Posterior cingulate gyrus (tissue), 11 donors: ENCODE measurements at regions not wholly inside any gene's neighbourhood (a gene's known extent, or its start where the extent isn't known, plus 50 kb on each side); places are given as distances from the start of the nearest gene placed in this dataset.
"Not testable (repeated sequence)": the region's sequence is repeated elsewhere in the genome, so short reads cannot be mapped to it uniquely, and the experiment has no call there.

Source experiments
- DNase-seq, 10 donors: peaks; one replicate each; pipeline versions ENCODE4 v3.0.0 to v3.0.0-alpha.2; 2020 to 2021; ENCODE audit warnings: mixed read lengths in 3 of 10
- intact Hi-C: fragments of 100-400 bp; cut with DNase I; formaldehyde crosslinking; loops from one replicate; pipeline ENCODE4 v1.15.1; 2023

DNA sequence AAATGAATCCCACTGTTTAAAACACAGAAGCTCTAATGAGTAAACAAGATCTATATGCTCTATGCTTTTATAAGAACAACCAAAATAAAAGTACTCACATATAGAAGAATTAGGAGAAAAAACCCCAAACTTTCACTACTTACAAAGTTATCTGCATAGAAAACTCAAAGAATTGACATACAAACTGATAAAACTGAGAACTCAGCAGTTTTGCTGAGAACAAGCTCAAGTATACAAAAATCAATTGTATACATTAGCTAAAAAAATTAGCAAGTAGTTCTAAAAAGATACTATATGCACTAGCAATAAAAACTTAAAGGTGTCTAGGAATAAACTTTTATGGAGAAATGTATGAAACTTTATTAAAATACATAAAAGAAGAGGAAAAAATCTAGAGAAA lies 186.2 kb upstream of the KAZN start:
- DNase-seq, result no peak
- intact Hi-C loops, result no loop called here

DNA sequence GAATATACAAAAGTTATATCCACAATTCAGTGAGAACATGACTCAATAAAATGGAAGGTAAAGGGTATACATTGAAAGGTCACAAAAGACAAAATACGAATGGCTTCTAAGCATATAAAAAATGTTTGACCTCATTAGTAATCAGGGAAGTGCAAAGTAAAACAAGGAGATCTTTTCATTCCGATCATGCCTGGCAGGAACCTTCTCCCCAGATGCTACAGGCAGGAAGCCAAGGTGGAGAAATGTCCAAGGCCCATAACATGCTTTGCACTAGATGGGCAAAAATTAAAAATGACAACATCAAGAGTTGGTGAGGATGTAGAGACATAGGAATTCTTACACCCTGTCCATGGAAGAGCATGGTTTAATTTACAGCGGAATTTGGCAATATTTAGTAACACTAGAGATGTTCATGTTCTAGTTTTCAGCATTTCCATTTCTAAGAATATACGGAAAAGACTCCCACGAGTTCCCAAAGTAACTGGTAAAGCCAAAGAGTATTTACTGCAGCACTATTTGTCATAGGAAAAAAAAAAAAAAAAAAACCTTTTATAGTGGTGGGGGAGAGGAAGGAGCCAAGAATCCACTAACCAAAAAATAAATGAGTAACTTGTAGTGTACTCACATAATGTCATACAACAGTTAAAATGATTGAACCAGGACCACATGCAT lies 184.5 kb upstream of the KAZN start:
- DNase-seq, result peak in 4 of 10 donors; percentile 31 to 63 (median 42)

DNA sequence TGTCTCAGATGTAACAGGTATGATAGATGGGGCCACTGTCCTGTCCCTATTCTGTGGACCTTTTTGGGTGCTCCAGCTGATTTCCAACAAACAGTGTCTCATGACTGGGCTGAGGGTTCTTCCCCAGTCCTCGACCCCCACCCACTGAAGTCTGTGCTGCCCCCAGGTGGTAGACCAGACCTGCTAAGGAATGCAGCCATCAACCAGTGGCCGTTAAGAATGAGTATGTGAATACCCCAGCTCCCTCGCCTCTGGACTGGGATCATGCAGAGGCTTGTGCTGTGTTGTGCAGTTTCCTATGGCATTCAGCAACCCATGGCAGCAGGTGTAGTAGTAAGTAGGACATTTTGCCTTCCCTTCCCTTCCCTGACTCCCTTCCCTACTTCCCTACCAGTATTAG lies 183.1 kb upstream of the KAZN start:
- intact Hi-C loops, result no loop called here
- DNase-seq, result no peak

More for the DNA sequence above, 184.5 kb upstream of the KAZN start:
- intact Hi-C loops, result no loop called here

DNA sequence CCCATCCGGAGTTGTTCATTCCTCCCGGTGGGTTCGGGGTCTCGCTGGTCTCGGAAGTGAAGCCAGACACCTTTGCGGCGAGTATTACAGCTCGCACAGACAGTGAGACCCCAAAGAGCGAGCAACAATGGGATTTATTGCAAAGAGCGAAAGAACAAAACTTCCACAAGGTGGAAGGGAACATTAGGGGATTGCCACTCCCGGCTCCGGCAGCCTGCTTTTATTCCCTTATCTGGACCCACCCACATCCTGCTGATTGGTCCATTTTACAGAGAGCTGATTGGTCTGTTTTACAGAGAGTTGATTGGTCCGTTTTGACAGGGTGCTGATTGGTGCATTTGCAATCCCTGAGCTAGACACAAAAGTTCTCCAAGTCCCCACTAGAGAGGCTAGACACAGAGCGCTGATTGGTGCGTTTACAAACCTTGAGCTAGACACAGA lies 178.7 kb upstream of the KAZN start:
- intact Hi-C loops, DNase-seq: not testable (repeated sequence)

DNA sequence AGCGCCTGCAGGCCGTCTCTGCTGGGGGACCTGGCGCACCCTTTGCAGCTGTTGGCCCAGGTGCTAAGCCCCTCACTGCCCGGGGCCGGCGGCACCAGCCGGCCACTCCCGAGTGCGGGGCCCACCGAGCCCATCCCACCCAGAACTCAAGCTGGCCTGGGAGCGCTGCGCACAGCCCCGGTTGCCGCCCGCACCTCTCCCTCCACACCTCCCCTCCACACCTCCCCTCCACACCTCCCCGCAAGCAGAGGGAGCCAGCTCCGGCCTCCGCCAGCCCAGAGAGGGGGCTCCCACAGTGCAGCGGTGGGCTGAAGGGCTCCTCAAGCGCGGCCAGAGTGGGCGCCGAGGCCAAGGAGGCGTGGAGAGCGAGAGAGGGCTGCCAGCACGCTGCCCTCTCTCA lies 177.8 kb upstream of the KAZN start:
- DNase-seq, result peak in 1 of 10 donors; percentile 77
- intact Hi-C loops, result no loop called here

DNA sequence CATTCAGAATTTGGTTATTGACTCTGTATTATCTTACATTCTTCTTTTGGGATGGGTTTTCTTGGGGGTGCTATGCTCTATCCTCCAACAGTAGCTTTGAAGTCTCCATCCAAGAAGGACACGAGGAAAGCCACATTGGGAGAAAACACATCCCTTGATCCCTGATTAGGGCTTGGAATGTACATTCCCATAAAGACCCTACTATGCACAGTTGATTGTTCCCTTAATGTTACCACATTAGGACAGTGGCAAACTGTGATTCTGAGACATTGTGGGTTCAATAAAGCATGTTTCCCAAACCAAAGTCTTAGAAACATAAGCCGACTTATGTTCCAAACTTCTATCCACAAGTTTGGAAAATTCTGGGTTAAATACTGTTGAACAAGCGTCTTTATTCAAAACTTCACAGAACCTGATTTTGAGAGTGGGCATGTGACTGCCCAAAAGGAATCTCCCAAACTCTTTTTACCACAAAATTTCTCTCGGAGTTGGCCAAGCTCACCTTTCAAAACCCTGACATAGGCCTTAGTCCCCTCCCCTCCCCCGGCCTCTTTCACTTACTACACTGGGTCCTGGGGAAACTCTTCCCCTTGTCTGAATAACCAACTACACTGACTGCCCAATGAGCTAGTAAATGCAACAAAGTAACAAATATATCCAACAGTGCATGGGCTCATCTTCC lies 177.0 kb upstream of the KAZN start:
- no peak for DNase-seq
- intact Hi-C loops, result no loop called here

DNA sequence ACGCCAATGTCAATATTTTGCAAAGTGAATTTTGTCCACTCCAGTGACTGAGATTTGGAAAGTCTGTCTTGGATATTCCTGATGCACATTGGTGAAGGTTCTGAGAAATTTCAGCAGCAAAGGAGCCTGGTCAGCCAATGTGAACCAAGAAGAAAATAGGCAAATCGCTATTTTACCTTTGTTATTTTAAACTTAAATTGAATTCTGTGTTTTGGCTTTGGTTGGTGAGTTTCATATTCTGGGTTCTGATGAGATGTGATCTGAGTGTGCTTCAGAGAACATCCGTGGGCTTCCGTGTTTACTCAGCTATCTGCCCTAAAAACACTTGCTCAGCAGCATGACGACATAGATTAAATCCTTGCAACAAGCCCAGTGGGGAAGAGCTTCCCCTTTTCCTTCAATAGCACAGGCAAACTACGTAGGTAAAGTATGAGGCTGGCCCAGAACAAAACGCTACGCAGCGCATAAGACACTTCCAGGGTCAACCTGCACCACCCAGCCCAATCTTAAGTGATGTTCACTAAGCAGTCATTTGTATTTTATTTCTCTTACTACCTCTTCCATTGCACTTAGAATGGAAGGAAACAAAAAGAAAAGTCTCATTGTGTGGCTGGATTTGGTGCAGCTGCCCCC lies 176.4 kb upstream of the KAZN start:
- intact Hi-C loops, result no loop called here
- no peak for DNase-seq

DNA sequence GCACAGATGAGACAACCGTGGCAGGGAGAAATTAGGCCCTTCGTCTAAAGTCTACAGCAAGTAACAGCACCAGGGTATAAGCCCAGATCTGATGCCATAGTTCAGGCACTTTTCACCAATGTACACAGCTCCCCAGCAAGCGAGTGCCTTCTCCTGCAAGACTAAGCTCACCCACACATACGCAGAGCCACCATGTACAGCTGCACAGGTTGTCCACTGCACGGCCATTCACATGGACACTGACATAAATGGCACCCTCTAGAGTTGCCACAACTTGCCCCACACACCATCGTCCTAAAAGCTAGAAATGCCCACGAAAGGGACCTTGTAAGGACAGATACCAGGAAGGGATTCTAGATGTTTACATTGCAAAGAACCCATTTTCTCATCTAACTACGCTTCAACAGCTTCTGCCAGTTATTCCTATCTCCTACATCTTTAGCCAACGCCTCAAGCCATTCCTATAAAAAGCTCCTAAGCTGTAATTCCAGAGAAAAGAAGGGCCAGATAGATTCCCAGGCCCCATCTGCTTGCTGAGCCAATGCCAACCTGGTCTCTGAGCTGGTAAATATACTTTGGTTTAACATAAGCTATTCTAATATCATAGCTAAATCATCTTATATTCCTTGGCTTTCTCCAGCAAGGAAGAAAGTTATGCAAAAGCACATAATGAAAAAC lies 174.0 kb upstream of the KAZN start:
- DNase-seq, result peak in 1 of 10 donors; percentile 30
- intact Hi-C loops, result no loop called here

DNA sequence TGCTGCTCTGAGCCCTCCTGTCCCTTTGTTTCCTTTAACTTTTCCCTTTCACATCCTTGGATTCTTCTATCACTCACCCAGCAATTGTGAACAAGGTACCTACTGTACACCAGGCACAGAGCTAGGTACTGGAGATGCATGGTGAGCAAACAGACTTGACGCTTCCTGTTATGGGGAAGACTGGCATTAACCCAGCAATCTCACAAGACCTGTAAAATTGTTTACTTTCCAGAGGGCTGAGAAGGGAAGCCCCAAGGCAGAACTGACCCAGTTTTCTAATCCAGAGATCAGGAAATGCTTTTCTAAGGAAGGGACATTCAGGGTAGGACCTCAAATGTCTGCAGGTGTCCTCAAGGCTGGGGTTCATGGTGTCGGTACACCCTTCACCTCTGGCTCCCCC lies 171.6 kb upstream of the KAZN start:
- intact Hi-C loops, result no loop called here
- no peak for DNase-seq

DNA sequence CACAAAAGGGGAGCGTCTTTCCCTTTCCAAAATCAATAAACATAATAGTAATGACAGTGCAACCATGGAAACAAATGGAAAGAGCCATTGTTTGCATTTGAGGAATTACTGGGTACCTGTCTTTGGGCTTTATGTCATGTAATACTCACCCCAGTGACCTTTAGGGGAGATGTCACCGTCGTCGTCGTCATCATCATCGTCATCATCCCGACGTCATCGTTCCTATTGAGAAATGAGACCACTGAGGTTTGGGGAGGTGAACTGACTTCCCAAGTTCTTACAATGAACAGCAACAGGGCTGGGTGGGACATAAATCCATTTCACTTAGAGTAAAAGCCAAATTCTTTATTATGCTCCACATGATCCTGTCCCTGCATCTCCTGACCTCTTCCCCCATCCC lies 168.9 kb upstream of the KAZN start:
- intact Hi-C loops, result no loop called here
- DNase-seq, result no peak

DNA sequence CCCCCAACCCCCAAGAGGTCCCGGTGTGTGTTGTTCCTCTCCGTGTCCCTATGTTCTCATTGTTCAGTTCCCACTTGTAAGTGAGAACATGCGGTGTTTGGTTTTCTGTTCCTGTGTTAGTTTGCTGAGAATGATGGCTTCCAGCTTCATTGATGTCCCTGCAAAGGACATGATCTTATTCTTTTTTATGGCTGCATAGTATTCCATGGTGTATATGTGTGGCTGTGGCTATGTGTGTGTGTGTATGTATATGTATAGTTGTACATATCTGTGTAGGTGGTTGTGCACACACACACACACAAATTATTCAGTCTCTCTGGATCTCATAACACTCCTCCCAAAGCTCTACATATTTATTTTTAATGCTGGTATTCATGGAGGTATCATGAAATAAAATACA lies 165.8 kb upstream of the KAZN start:
- DNase-seq, intact Hi-C loops: not testable (repeated sequence)

DNA sequence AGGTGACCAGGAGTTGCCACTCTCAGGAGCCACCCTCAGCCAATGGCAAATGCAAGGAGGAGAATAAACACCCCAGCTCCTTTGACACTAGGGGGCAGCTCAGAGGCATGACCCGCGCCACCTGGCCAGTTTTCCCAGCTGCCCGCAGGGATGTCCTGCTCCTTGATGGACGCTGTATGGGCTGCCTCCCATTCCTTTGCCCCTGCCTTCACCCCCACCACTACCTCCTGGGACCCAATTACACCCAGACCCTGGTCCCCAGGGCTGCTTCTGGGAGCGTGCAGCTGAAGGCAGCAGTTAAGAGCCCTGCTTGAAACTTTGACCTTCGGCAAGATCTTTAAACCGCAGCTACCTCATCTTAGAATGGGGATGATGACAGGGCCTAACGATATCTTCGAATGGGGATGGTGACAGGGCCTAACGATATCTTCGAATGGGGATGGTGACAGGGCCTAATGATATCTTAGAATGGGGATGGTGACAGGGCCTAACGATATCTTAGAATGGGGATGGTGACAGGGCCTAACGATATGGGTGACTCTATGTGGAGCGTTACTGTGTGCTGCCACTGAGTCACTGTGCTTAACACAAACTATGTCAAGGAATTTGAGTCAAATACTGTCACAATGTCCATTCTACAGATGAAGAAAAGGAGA lies 163.0 kb upstream of the KAZN start:
- intact Hi-C loops, result no loop called here
- no peak for DNase-seq

DNA sequence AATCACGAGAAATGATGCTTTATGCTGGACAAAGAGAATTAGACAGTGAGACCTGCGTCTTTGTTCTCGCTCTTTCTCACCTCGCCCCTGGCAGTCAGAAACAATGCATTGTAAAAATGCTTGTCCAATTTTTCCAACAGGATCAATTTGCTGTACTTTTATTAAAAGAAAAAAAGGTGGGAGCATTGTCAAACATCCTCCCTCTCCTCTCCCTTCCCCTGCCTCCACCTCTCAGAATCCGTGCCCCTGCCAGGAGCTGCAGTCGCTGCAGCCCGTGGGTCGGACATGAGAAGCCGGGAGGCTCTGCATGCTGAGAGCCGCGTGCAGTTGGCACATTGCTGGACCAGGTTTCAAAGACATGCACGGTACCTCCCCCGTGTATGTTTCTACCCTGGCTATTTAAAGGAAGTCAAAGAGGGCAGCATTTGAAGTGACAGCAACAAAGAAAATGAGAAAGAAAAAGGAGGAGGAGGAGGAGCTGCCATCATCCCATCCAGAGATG lies 161.0 kb upstream of the KAZN start:
- intact Hi-C loops, result no loop called here
- peak in 5 of 10 donors; percentile 28 to 91 (median 39) for DNase-seq

DNA sequence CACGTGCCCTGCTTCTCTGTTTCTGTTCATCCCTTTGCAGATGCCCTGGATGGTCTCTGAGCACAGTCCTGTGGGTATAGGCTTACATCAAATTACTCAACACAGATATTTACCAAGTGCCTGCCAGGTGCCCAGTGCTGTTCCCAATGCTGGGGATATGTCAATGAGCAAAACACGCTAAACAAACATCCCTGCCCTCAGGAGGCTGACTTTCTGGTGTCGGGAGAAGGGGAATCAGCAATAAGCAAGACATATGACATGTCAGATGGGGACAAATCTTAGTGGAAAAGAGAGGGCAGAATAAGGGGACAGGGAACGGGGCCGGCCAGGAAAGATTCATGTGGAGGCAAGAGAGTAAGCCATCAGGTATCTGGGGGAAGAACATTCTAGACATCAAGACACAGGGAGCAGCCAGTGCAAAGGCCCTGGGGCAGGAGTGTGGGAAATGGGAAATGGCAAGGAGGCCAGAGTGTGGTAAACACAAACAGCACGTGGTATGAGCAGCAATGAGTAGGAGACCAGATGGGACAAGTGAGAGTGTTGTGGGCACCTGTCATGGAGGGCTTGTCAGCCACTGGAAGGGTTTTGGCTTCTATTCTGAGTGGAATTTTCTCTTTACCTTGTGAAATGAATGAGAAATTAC lies 160.2 kb upstream of the KAZN start:
- intact Hi-C loops, result no loop called here
- no peak for DNase-seq

DNA sequence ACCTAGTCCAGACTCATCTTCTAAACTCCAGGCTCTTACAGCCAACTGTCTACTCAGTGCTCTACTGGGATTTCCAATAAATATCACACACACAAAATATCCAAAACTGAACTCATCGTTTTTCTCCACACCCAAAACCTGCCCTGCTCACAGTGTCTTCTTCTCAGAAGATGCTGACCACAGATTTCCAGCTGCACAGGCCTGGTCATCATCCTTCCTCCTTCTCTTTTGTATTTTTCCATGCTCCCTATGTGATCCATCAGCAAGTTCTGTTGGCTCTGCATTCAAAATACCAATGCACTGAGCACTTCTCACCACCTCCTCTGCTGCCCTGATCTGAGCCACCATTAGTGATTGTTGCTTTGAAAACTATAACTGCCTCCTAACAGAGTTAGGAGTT lies 159.5 kb upstream of the KAZN start:
- intact Hi-C loops, result no loop called here

DNA sequence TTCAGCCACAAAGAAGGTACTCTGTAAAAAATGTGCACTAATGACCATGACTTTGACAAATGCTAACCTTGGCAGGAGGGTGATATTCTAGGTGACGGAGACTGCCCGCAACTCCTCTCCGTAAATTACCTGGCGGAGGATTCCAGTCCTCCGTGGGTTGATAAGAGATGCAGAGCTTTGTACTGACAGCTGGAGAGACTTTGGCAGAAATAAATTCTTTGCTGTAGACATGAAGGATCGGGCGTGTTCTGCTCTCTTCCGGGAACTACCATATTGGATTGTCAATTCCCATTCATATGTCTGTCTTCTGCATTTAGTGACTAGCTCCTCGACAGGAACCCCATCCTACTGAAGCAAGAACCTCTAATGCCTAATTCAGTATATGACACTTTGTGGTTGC lies 158.3 kb upstream of the KAZN start:
- no peak for DNase-seq
- intact Hi-C loops, result no loop called here

More for the DNA sequence above, 159.5 kb upstream of the KAZN start:
- no peak for DNase-seq

DNA sequence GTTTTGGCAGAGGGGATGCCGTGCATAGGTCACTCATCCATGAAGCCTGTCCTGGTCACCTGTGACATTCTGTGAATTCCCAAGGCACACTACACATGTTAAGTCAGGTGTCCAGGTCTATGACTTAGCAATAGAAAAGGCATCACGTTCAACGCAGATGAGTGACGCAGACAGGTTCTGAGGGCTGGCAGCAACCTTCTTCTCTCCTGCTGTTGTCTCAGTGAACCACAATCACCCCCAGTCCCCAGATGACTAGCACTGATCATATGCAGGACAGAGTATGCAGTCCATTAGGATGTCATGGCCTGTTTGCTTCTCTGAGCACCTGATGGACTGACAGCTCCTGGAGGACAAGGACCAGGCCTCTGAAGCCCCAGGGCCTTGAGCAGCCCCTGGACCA lies 157.8 kb upstream of the KAZN start:
- intact Hi-C loops, result no loop called here
- no peak for DNase-seq

DNA sequence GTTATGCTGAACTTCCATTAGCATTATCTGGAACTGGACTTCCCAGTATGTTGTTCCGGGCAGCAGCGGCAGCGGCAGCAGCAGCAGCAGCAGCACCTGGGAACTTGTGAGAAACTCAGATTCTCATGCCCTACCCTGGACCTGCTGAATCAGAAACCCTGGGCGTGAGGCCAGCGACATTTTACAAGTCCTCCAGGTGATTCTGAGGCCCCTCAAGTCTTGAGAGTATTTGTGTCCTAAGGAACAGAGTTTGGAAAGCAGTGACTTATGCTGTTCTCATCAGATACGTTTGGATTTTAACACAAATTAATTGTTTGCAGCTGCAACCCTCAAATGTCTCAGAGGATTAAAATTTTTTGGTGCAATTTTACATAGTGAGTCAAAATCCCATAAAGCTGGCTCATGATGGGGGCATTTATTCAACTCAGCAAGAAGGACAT lies 157.2 kb upstream of the KAZN start:
- DNase-seq, result peak in 1 of 10 donors; percentile 52
- intact Hi-C loops, result no loop called here

DNA sequence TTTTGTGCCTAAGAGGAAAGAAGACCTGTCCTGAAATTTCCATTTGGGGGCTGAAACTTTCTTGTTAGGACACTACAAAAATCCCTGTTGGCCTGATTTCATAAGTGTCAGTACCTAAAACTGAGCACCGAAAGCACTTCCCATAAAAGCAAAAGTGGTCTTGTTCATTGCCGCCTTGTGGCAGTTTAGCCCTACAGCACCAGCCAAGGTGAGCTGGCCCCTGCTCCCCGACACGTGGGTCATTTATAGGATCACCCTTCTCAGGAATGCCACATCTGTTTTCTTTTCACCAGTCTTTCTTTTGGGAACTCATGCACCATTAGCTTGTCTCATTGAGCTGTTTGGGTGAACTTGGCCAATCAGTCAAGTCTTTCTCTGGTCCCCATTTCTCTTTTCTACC lies 155.8 kb upstream of the KAZN start:
- no peak for DNase-seq
- intact Hi-C loops, result no loop called here
